GM19395 (cell line): ENCODE measurements at regions not wholly inside any gene's neighbourhood (a gene's known extent, or its start where the extent isn't known, plus 50 kb on each side); places are given as distances from the start of the nearest gene placed in this dataset.

Source experiments
- ATAC-seq: cut with Tn5 transposase; IDR thresholded peaks from one replicate; pipeline ENCODE4 v1.9.1; 2021; ENCODE audit warnings: mild to moderate bottlenecking, moderate library complexity; ENCODE audit not compliant: unreplicated experiment

DNA sequence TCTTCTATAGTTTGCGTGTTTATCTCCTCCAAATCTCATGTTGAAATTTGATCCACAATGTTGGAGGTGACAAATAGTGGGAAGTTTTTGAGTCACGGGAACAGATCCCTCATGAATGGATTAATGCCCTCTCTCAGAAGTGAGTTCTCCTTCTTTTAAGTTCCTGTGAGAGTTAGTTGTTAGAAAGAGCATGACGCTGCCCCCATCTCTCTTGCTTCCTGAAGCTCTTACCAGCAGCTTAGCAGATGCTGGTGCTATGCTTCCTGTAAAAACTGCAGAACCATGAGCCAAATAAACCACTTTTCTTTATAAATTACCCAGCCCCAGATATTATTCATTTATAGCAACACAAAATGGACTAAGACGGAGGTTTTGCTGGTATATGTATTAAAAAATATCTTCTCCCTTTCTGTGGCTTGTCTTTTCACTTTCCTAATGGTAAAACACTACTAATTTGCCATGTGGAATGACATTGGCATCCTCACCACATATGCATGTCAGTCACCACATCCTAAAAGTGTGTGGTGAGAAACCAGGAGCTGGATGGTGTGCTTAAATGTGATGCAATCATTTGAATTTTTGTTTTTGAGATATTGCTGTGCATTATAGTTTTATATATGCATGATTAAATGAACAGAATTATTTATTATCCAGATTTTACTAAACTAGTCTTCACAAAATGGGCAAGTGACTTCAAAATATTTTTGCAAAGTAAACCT, 449.3 kb downstream of the ADAMTS20 start:
- ATAC-seq = no peak

DNA sequence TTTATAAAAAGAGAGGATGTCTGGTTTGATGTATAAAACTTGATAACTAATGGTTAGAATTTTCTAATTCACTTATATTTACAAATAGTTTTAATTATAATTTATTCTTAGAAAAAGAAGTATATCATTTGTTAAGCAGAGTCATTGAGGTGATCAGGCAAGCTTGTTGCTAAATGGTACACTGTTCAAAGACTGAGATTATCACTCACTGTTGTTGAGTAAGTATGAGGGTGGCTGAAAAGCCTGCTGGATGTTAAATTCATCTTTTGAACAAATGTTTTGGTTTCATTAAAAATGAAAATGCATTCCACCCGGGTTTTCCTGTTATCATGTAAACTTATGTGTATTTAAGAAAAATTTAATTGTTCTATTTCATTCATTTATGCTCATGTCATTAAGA, 451.8 kb downstream of the ADAMTS20 start:
- no peak for ATAC-seq

GRCh38 chr12:43099691-43100163, 452.3 kb downstream of the ADAMTS20 start:
- ATAC-seq = no peak

GRCh38 chr12:43098766-43099550, 453.0 kb downstream of the ADAMTS20 start:
- no peak for ATAC-seq

GRCh38 chr12:43098071-43098470, 453.9 kb downstream of the ADAMTS20 start:
- ATAC-seq = no peak

- no peak for ATAC-seq
Observed at GRCh38 chr12:43097471-43097870, 454.5 kb downstream of the ADAMTS20 start.

DNA sequence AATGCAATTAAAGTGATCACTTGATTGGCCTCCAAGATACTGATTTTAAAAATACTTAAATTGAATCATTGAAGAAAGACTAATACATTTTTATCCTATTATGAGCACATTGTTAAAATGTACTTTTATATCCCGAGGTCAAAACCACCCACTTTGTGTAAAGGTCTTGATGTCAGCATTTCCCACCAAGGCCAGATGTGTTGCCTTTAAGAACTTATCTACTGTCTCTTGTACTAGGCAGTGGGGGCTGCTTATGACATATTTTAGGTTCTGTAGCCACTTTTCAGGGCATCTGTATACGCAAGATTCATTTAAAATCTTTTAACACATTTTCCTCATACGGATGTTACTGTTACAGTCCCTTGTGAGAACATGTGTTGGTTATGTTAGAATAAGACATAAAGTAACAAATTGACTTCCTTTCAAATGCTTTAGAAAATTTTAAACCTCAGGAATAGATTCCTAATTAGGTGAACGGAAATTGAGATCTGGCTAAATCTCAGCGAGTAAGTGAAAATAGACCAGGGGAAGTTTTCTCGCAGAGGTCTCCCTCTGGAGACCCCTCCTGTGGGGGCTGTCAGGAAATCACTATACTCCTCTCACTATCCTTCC, 456.2 kb downstream of the ADAMTS20 start:
- ATAC-seq = no peak

- ATAC-seq = no peak
Observed at GRCh38 chr12:43094886-43095575, 457.0 kb downstream of the ADAMTS20 start.

DNA sequence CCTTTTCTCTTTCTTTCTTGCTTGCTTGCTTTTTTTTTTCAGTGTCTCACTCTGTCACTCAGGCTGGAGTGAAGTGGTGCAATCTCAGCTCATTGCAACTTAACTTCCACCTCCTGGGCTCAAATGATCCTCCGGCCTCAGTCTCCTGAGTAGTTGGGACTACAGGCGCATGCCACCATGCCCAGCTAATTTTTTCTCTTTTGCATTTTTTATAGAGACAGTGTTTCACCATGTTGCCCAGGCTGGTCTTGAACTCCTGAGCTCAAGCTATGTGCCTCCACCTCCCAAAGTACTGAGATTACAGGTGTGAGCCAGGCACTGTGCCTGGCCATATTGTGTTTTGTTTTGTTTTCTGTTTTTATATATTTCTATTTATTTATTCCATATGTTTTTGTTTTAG, 461.0 kb downstream of the ADAMTS20 start:
- ATAC-seq = no peak

DNA sequence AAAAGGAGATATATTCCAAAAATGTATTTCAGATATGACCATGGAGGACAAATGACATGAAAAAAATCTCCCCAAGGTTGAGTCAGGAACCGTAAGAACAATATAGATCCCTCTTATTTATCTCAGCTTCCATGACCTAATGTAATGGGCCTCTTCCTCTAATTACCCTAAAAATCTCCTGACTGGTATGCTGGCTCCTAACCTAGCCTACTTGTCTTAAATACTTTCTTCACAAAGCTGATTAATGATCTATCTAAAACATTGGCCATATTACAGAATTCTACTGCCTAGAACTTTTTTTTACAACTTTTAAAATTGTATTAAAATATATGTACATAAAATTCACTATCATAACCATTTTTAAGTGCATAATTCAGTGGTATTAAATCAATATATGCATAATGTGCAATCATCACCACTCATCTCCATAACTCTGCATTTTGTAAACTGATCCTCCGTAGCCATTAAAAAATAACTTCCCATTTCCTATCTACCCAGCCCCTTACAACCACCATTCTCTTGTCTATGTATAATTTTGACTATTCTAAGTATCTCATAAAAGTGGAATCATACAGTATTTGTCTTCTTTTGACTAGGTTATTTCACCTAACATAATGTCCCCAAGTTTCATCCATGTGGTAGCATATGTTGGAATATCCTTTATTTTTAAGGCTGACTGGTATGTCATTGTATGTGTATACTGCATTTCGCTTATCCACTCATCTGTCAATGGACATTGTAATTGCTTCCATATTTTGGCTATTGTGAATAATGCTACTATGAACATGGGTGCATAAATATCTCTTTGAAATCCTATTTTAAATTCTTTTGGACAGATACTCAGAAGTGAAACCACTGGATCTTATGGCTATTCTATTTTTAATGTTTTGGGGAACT, 464.6 kb downstream of the ADAMTS20 start:
- ATAC-seq = no peak

DNA sequence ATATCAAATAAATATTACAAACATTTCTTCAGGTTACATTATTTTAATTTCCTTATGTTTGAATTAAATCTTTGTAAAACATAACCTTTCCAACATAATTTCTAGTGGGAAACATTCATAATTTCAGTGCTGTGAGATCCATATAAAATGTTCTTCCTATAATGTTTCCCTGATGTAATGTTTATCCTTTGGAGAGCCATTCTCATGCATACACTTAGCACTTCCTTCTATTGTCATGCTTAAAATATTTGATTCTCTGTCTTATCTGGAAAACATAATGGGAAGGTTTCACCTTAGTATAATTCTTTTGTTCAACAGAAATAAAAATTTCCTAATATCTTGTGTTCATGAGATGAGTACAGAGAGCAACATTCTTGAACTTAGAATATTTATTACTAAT, 472.5 kb downstream of the ADAMTS20 start:
- ATAC-seq = no peak

- no peak for ATAC-seq
Observed at GRCh38 chr12:43078976-43079375, 473.0 kb downstream of the ADAMTS20 start.

GRCh38 chr12:43072431-43072830, 479.6 kb downstream of the ADAMTS20 start:
- no peak for ATAC-seq

GRCh38 chr12:43069768-43070221, 480.2 kb upstream of the PRICKLE1 start:
- ATAC-seq = no peak

DNA sequence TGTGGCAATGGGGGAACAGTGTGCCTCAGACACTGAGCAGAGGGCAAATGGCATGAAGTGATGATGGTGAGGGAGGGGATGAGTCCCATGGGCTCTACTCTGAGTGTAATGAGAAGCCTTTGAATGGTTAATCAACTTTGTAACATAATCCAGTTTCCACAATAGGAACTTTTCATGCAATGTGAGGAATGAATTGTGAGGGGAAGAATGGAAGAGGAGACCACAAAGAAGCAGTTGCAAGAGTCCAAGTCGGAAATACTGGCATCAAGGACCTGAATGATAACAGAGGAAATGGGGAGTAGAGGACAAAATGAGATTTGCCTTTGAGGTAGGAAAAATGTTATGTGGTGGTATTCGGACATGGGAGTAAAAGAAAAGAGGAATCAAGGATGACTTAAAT, 476.9 kb upstream of the PRICKLE1 start:
- ATAC-seq = no peak

DNA sequence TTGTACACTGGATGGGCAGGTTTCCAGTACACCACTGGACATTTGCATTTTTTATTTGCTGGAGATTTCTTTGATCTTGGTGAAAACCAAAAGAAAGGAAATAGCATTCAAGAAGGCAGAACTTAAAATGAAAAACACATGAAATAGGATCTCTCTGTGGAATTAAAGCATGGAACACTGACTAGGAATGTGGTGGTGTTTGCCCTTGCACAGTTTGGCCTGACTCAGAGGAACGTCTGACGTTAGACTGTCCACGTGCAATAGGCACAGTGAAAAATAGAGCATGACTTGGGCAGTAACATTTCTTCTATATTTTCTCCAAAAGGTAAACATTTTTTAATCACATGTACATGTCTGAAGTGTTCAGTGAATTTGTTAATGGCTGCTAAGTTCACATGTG, 474.1 kb upstream of the PRICKLE1 start:
- no peak for ATAC-seq

GRCh38 chr12:43062201-43062895, 472.8 kb upstream of the PRICKLE1 start:
- no peak for ATAC-seq

DNA sequence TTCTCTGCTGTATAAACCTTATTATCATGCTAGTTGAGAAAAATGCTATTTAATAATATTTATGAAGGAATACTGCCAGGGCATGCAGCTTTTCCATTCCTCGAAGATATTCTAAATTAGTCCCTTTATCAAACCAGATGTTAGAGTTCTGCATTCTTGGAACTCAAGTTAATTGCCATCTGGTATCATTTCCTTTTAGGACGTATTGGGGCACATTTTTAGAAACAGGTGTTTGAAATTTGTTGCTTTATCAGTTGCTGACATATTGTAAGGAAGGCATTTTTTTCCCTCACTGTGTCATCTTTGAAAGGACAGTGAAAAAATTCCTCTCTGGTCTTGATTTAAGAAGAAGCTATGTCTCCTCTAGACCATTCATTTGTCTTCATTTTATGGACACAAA, 471.2 kb upstream of the PRICKLE1 start:
- no peak for ATAC-seq

- no peak for ATAC-seq
Observed at GRCh38 chr12:43058616-43059015, 469.1 kb upstream of the PRICKLE1 start.

GRCh38 chr12:43057566-43057965, 468.0 kb upstream of the PRICKLE1 start:
- no peak for ATAC-seq
